Keratinocyte (primary cell): ENCODE measurements at regions not wholly inside any gene's neighbourhood (a gene's known extent, or its start where the extent isn't known, plus 50 kb on each side); places are given as distances from the start of the nearest gene placed in this dataset.

Source experiments
- DNase-seq: peaks from one replicate; pipeline ENCODE4 v3.0.0-alpha.2; 2011; ENCODE audit warnings: low read depth, missing footprints, low spot score
- FAIRE-seq: peaks from 2 replicates; lab custom pipeline; 2011; peaks lifted over from hg19 to GRCh38; lab: Jason Lieb, UNC
- H2AFZ ChIP-seq: 2 replicates; pipeline ENCODE4 v1.6.0; 2012; ENCODE audit warnings: low read length, control low read depth, inconsistent platforms; ENCODE audit not compliant: control insufficient read depth
- H3K27ac ChIP-seq: 2 replicates; pipeline ENCODE4 v1.5.1; 2011; ENCODE audit warnings: low read length; ENCODE audit not compliant: control insufficient read depth, insufficient read depth
- H3K27me3 ChIP-seq: 3 replicates; pipeline ENCODE4 v1.6.0; 2011; ENCODE audit warnings: low read length; ENCODE audit not compliant: control insufficient read depth, insufficient read depth; ENCODE audit errors: extremely low read depth
- H3K36me3 ChIP-seq, 2 experiments: 2 replicates in 1 of 2; 3 replicates in 1 of 2; pipeline ENCODE4 v1.5.1; 2011; ENCODE audit warnings: low read length in 2 of 2, mild to moderate bottlenecking in 1 of 2; ENCODE audit not compliant: control insufficient read depth in 2 of 2, insufficient read depth in 2 of 2; ENCODE audit errors: extremely low read depth in 1 of 2
- H3K4me1 ChIP-seq: 3 replicates; pipeline ENCODE4 v1.5.1; 2011; ENCODE audit warnings: low read length; ENCODE audit not compliant: control insufficient read depth, insufficient read depth; ENCODE audit errors: extremely low read depth
- H3K4me2 ChIP-seq: 3 replicates; pipeline ENCODE4 v1.6.0; 2011; ENCODE audit warnings: low read depth, low read length; ENCODE audit not compliant: control insufficient read depth, insufficient read depth; ENCODE audit errors: extremely low read depth
- H3K4me3 ChIP-seq, 3 experiments: fragments of 200-600 bp in 1 of 3; sonication (generic) in 1 of 3; 2 replicates in 2 of 3; 3 replicates in 1 of 3; pipeline ENCODE4 v1.5.1; 2011 to 2016; ENCODE audit warnings: low read length in 3 of 3, mild to moderate bottlenecking in 3 of 3, control low read depth in 2 of 3, inconsistent platforms in 1 of 3, low read depth in 1 of 3, mixed read lengths in 1 of 3, mixed run types in 1 of 3, moderate library complexity in 1 of 3; ENCODE audit not compliant: control insufficient read depth in 2 of 3, insufficient read depth in 2 of 3; ENCODE audit errors: extremely low read depth in 1 of 3
- H3K79me2 ChIP-seq: 2 replicates; pipeline ENCODE4 v1.6.0; 2012; ENCODE audit warnings: low read length; ENCODE audit not compliant: control insufficient read depth, insufficient read depth
- H3K9ac ChIP-seq: 3 replicates; pipeline ENCODE4 v1.6.0; 2011; ENCODE audit warnings: low read length; ENCODE audit not compliant: control insufficient read depth, insufficient read depth; ENCODE audit errors: extremely low read depth
- H3K9me1 ChIP-seq: 3 replicates; pipeline ENCODE4 v1.6.0; 2011; ENCODE audit warnings: low read length; ENCODE audit not compliant: control insufficient read depth, insufficient read depth; ENCODE audit errors: extremely low read depth
- H3K9me3 ChIP-seq: 2 replicates; pipeline ENCODE4 v1.5.1; 2012; ENCODE audit warnings: low read depth, low read length; ENCODE audit not compliant: control insufficient read depth
- H4K20me1 ChIP-seq: 3 replicates; pipeline ENCODE4 v1.6.0; 2011; ENCODE audit warnings: low read length; ENCODE audit not compliant: control insufficient read depth, insufficient read depth; ENCODE audit errors: extremely low read depth
- EZH2 ChIP-seq: IDR thresholded peaks from one replicate; pipeline ENCODE4 v1.6.1; 2012; ENCODE audit warnings: inconsistent platforms, mild to moderate bottlenecking, low read length, moderate library complexity
- dilution Hi-C: fragments of 300-500 bp; cut with MboI; formaldehyde crosslinking; loops from one replicate; pipeline ENCODE4 v1.7.0; 2020; ENCODE audit warnings: low sequenced_read_pairs; ENCODE audit not compliant: extremely low pct_ligation_motif_present
- TF ChIP-seq, protein P1 (sequence below), 3 experiments: IDR thresholded peaks in 1 of 3; conservative IDR thresholded peaks in 1 of 3; optimal IDR thresholded peaks in 1 of 3; 2 replicates in 2 of 3; 3 replicates in 1 of 3; pipeline versions ENCODE3 to v1.5.1; 2011; ENCODE audit warnings: low read length in 3 of 3, mild to moderate bottlenecking in 3 of 3, moderate library complexity in 2 of 3, control low read depth in 1 of 3, inconsistent platforms in 1 of 3; ENCODE audit not compliant: insufficient read depth in 2 of 3; ENCODE audit errors: extremely low read depth in 1 of 3

DNA sequence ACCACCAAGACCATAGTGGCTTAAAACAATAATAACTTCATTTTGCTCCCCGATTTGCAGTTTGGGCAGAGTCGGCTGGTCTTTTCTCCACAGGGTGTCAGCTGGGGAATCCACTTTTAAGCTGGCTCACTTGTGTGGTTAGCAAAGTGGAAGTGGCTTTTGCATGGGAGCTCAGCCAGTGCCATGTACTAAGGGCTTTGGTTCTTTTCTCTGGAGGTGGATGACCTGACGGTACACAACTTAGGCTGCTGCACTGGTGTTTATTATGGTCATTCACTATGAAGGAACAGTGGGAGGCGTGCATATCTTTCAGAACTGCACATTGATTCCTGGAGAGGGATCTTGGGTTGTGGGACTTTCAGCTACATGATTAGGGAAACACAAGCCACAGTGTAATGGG is 141.0 kb downstream of the OR2B2 start:
- Histone ChIP-seq H3K79me2 (no peaks in the 10 kb centered on the region), H2AFZ (no peak overlapping the region), H3K9ac (no peak overlapping the region), H3K9me3 (no peaks in the 10 kb centered on the region), H3K27me3 (no peaks in the 10 kb centered on the region), H3K27ac (no peak overlapping the region), H3K36me3 (no peaks in the 10 kb centered on the region), H3K4me2 (no peak overlapping the region), H3K4me3 (no peak overlapping the region), H3K4me1 (peaks cover 6% of the 10 kb centered on the region), H3K9me1 (no peaks in the 10 kb centered on the region), H4K20me1 (no peaks in the 10 kb centered on the region)
- TF ChIP-seq, protein P1, sequence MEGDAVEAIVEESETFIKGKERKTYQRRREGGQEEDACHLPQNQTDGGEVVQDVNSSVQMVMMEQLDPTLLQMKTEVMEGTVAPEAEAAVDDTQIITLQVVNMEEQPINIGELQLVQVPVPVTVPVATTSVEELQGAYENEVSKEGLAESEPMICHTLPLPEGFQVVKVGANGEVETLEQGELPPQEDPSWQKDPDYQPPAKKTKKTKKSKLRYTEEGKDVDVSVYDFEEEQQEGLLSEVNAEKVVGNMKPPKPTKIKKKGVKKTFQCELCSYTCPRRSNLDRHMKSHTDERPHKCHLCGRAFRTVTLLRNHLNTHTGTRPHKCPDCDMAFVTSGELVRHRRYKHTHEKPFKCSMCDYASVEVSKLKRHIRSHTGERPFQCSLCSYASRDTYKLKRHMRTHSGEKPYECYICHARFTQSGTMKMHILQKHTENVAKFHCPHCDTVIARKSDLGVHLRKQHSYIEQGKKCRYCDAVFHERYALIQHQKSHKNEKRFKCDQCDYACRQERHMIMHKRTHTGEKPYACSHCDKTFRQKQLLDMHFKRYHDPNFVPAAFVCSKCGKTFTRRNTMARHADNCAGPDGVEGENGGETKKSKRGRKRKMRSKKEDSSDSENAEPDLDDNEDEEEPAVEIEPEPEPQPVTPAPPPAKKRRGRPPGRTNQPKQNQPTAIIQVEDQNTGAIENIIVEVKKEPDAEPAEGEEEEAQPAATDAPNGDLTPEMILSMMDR (optimal IDR thresholded peaks at IDR 0.05 in 1 of 3, IDR thresholded peaks at IDR 0.05 in 1 of 3, conservative IDR thresholded peaks at IDR 0.05 in 1 of 3; ENCODE audit: extremely low read depth in 1 of 3, insufficient read depth in 2 of 3, low read length in 3 of 3), result no peak
- TF ChIP-seq EZH2, result no peak
- no peak for FAIRE-seq
- no peak for DNase-seq
- dilution Hi-C loops, result no loop called here

DNA sequence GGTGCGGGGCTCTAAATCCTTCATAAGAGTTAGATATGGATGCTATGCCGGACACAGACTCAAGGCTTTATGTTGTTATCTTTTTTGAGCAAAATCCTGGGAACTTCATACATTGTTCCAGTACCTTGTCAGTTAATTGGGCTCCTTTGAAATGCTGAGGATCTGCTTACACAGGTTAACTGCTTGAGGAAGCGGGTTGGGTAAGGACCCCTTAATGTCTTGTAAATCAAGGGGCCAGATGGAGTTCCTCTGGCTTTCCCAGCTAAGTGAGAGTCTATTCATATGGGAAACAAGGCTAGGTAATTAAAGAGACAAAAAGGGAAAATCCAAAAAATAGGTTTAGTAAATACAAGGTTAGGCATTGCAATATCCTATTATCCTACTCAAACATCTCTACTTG is 141.5 kb downstream of the OR2B2 start:
- Histone ChIP-seq H3K36me3 (no peaks in the 10 kb centered on the region), H3K9me3 (no peaks in the 10 kb centered on the region), H3K27me3 (no peaks in the 10 kb centered on the region), H3K9ac (no peak overlapping the region), H3K9me1 (no peaks in the 10 kb centered on the region), H3K79me2 (no peaks in the 10 kb centered on the region), H3K27ac (no peak overlapping the region), H3K4me1 (peaks cover 6% of the 10 kb centered on the region), H4K20me1 (no peaks in the 10 kb centered on the region), H2AFZ (no peak overlapping the region), H3K4me3 (no peak overlapping the region), H3K4me2 (no peak overlapping the region)
- FAIRE-seq (no peak), DNase-seq (no peak)
- dilution Hi-C loops, result no loop called here
- TF ChIP-seq, protein P1 (optimal IDR thresholded peaks at IDR 0.05 in 1 of 3, IDR thresholded peaks at IDR 0.05 in 1 of 3, conservative IDR thresholded peaks at IDR 0.05 in 1 of 3; ENCODE audit: extremely low read depth in 1 of 3, insufficient read depth in 2 of 3, low read length in 3 of 3), result no peak
- no peak for TF ChIP-seq EZH2
